ENCODE measurements at regions not wholly inside any gene's neighbourhood (a gene's known extent, or its start where the extent isn't known, plus 50 kb on each side); places are given as distances from the start of the nearest gene placed in this dataset.

- Mint-ChIP-seq H3K36me3 (no peaks in the 10 kb centered on the region), H3K9me3 (peaks cover 2% of the 10 kb centered on the region), H3K27me3 (peaks cover 2% of the 10 kb centered on the region), H3K4me1 (no peaks in the 10 kb centered on the region), H3K4me3 (no peak overlapping the region), H3K27ac (no peak overlapping the region)
- no peak for ATAC-seq (ENCODE audit: low read depth)
- DNase-seq (ENCODE audit: low spot score in 2 of 2), result no peak
Observed at GRCh38 chr10:8468477-8468876, 414.0 kb downstream of the GATA3 start.

- no peaks in the 10 kb centered on the region for H3K4me1 Mint-ChIP-seq
- ATAC-seq (ENCODE audit: low read depth), result no peak
- H3K36me3 Mint-ChIP-seq, result no peaks in the 10 kb centered on the region
- no peak for DNase-seq (ENCODE audit: low spot score in 2 of 2)
- H3K27ac Mint-ChIP-seq, result no peak overlapping the region
- H3K4me3 Mint-ChIP-seq, result no peak overlapping the region
- no peaks in the 10 kb centered on the region for H3K27me3 Mint-ChIP-seq
- H3K9me3 Mint-ChIP-seq, result peaks cover 10% of the 10 kb centered on the region
Observed at GRCh38 chr10:8473205-8473604, 418.7 kb downstream of the GATA3 start.

DNA sequence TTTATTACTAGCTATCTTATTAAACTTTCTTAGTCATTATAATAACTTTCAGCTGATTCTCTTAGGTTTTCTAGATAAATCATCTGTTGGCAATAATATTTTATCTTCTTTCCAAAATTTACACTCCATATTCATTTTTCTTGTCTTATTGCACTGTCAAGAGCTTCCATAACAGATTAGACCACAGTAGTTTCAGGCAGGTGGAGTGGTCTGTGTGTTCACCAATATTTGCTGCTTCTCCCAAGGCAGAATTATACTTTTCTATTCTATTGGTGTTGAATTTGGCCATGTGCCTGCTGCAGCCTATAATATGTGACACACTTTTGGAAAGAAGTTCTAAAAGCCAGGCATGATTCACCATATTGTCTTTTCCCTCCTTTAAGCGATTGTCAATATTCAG is 422.8 kb downstream of the GATA3 start:
- Mint-ChIP-seq H3K9me3 (peaks cover 12% of the 10 kb centered on the region), H3K4me3 (no peak overlapping the region), H3K4me1 (no peaks in the 10 kb centered on the region), H3K27ac (no peak overlapping the region), H3K36me3 (no peaks in the 10 kb centered on the region), H3K27me3 (no peaks in the 10 kb centered on the region)
- no peak for ATAC-seq (ENCODE audit: low read depth)
- DNase-seq (ENCODE audit: low spot score in 2 of 2), result no peak

DNA sequence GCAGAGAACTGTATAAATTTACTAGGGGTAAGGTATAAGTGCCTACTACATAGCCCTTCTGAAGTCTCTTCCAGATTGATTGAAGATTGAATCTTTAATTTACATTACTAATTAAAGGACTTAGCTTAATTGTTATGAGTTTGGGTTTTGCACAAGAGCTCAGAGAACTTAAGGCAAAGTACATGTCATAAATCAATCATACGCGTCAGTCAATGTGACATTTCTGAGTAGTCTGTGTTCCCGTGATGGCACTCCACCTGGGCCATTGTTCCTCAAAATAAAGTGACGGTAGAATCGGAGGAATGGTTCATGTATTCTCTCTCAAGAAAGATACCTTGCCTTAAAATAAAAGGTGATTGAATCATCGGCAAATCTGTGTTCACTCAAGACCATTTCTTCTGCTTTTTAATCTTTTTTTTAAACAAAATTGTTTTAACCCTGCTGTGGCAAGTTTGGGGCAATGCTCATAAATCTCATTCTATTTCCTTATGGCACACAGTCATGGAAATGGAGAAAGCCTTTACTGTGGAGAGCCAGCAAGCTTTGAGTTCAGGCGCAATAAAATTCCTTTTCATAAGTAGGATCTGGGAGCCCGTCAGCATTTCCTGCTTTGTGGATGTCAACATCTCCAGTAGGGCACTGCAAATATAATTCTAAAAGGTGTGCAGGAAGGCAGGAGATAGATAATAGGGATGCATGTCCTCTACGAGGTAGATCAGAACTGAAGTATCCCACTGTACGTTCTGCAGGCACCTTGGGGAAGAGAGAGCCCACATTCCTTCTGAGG is 427.4 kb downstream of the GATA3 start:
- no peak for ATAC-seq (ENCODE audit: low read depth)
- H3K4me3 Mint-ChIP-seq, result no peak overlapping the region
- H3K4me1 Mint-ChIP-seq, result no peaks in the 10 kb centered on the region
- no peak overlapping the region for H3K27ac Mint-ChIP-seq
- H3K9me3 Mint-ChIP-seq, result peaks cover 8% of the 10 kb centered on the region
- DNase-seq (ENCODE audit: low spot score in 2 of 2), result no peak
- H3K36me3 Mint-ChIP-seq, result no peaks in the 10 kb centered on the region
- H3K27me3 Mint-ChIP-seq, result no peaks in the 10 kb centered on the region

DNA sequence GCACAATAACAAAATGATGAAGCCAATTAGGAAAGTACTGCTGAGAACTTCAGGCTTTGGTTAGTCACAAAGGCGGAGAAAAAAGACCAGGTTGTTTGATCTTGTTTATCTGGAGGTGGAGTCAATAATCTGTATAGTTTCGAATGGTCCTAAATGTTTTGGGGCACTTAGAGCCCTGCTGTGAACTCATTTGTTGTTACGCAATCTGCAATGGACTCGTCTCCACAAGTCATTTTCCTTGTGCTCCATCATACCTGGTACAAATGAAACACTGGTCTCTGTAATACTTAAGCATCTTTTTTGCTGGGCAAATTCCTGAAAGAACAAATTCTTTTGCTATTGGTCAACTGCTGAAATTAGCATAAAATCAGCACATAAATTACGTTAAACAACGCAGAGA is 430.5 kb downstream of the GATA3 start:
- DNase-seq (ENCODE audit: low spot score in 2 of 2) (no peak), ATAC-seq (ENCODE audit: low read depth) (no peak)
- Mint-ChIP-seq H3K27me3 (no peaks in the 10 kb centered on the region), H3K27ac (no peak overlapping the region), H3K4me3 (no peak overlapping the region), H3K4me1 (no peaks in the 10 kb centered on the region), H3K36me3 (no peaks in the 10 kb centered on the region), H3K9me3 (peaks cover 5% of the 10 kb centered on the region)

GRCh38 chr10:8487346-8487745 is 432.9 kb downstream of the GATA3 start:
- no peak overlapping the region for H3K27ac Mint-ChIP-seq
- no peak for ATAC-seq (ENCODE audit: low read depth)

DNA sequence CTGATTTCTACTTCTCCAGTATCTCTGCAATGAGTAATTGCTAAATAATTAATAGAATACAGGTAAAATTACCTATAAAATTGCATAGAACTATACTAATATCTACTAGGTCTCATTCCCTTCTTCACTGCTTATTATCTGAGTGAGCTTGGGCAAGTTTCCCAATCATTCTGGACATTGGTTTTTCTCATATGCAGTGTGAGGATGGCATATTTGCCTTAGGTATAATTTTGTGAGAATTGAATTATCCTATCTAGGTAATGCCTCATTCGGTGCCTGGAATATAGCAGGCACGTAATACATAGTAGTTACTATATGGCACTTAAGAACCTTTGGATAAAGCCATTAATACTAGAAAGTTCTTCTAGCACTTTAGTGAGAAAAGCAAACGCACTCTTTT is 434.7 kb downstream of the GATA3 start:
- Mint-ChIP-seq H3K36me3 (no peaks in the 10 kb centered on the region), H3K9me3 (peaks cover 8% of the 10 kb centered on the region), H3K4me3 (no peak overlapping the region), H3K27me3 (no peaks in the 10 kb centered on the region), H3K4me1 (no peaks in the 10 kb centered on the region), H3K27ac (no peak overlapping the region)
- ATAC-seq (ENCODE audit: low read depth) (no peak), DNase-seq (ENCODE audit: low spot score in 2 of 2) (no peak)

More at GRCh38 chr10:8487346-8487745, 432.9 kb downstream of the GATA3 start:
- no peaks in the 10 kb centered on the region for H3K27me3 Mint-ChIP-seq
- no peak overlapping the region for H3K4me3 Mint-ChIP-seq
- no peaks in the 10 kb centered on the region for H3K4me1 Mint-ChIP-seq
- peaks cover 6% of the 10 kb centered on the region for H3K9me3 Mint-ChIP-seq
- no peak for DNase-seq (ENCODE audit: low spot score in 2 of 2)
- no peaks in the 10 kb centered on the region for H3K36me3 Mint-ChIP-seq

GRCh38 chr10:8489823-8490222 is 435.3 kb downstream of the GATA3 start:
- H3K36me3 Mint-ChIP-seq, result no peaks in the 10 kb centered on the region
- DNase-seq (ENCODE audit: low spot score in 2 of 2) (no peak), ATAC-seq (ENCODE audit: low read depth) (no peak)
- H3K4me3 Mint-ChIP-seq, result no peak overlapping the region
- peaks cover 8% of the 10 kb centered on the region for H3K9me3 Mint-ChIP-seq
- no peaks in the 10 kb centered on the region for H3K4me1 Mint-ChIP-seq
- no peak overlapping the region for H3K27ac Mint-ChIP-seq
- H3K27me3 Mint-ChIP-seq, result no peaks in the 10 kb centered on the region

DNA sequence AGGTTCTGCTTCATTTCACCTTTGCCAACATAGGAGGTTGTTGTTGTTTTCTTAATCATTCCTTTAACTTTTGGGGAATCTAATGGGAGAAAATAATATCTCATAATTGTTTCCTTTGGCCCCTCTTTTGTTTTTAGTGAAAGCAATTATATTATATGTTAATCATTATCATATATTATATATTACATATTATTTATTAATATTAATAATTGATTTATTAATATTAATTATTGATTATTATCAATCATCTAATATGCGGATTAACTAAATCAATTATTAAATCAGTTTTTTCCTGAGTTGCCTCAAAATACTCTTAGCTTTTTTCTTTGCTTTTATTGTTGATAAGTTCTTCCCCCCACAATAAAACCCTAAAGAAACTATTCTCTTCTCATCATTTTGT is 443.8 kb downstream of the GATA3 start:
- no peaks in the 10 kb centered on the region for H3K27me3 Mint-ChIP-seq
- peaks cover 3% of the 10 kb centered on the region for H3K4me1 Mint-ChIP-seq
- H3K4me3 Mint-ChIP-seq, result no peak overlapping the region
- no peak for ATAC-seq (ENCODE audit: low read depth)
- DNase-seq (ENCODE audit: low spot score in 2 of 2), result no peak
- H3K9me3 Mint-ChIP-seq, result peaks cover 4% of the 10 kb centered on the region
- no peaks in the 10 kb centered on the region for H3K36me3 Mint-ChIP-seq
- no peak overlapping the region for H3K27ac Mint-ChIP-seq

DNA sequence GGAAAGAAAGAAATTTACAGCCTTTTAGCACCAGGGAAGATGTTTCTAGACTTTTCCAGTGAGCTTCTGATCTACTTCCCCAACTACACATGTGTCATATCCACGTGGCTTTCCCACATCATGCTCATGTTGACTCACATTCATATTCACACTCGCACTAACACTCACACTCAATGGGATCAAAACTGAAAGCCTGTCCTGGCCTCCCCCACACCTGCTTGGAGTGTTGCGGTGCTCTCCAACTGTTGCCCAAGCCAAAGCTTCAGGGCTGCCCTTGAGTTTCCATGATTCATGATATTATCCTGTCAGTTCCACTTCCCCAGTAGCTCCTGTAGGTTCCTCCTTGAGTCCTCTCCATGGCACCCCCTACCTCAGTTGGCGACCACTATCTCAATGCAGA is 444.4 kb downstream of the GATA3 start:
- ATAC-seq (ENCODE audit: low read depth), result no peak
- peaks cover 4% of the 10 kb centered on the region for H3K9me3 Mint-ChIP-seq
- no peak overlapping the region for H3K4me3 Mint-ChIP-seq
- H3K27ac Mint-ChIP-seq, result no peak overlapping the region
- DNase-seq (ENCODE audit: low spot score in 2 of 2), result no peak
- no peaks in the 10 kb centered on the region for H3K27me3 Mint-ChIP-seq
- H3K36me3 Mint-ChIP-seq, result no peaks in the 10 kb centered on the region
- H3K4me1 Mint-ChIP-seq, result peaks cover 3% of the 10 kb centered on the region

DNA sequence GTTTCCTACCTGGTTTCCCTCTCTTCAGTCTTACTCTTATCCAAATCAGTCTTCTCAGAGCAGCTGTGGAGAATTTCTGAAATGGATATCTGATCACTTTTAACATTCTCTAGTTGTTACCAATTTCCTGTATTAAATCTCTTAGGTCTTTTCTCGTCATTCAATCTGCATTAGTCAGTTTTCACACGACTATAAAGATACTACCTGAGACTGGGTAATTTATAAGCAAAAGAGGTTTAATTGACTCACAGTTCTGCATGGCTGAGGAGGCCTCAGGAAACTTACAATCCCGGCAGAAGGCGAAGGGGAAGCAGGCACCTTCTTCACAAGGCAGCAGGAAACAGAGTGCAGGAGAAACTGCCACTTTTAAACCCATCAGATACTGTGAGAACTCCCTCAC is 444.8 kb downstream of the GATA3 start:
- Mint-ChIP-seq H3K36me3 (no peaks in the 10 kb centered on the region), H3K4me3 (no peak overlapping the region), H3K27ac (no peak overlapping the region), H3K4me1 (peaks cover 3% of the 10 kb centered on the region), H3K27me3 (no peaks in the 10 kb centered on the region), H3K9me3 (peaks cover 4% of the 10 kb centered on the region)
- ATAC-seq (ENCODE audit: low read depth), result no peak
- DNase-seq (ENCODE audit: low spot score in 2 of 2), result no peak

GRCh38 chr10:8499752-8500390 is 445.4 kb downstream of the GATA3 start:
- DNase-seq (ENCODE audit: low spot score in 2 of 2) (no peak), ATAC-seq (ENCODE audit: low read depth) (no peak)
- Mint-ChIP-seq H3K9me3 (peaks cover 4% of the 10 kb centered on the region), H3K4me3 (no peak overlapping the region), H3K27me3 (no peaks in the 10 kb centered on the region), H3K4me1 (peaks cover 3% of the 10 kb centered on the region), H3K27ac (no peak overlapping the region), H3K36me3 (no peaks in the 10 kb centered on the region)

GRCh38 chr10:8502573-8502972 is 448.1 kb downstream of the GATA3 start:
- DNase-seq (ENCODE audit: low spot score in 2 of 2) (no peak), ATAC-seq (ENCODE audit: low read depth) (no peak)
- Mint-ChIP-seq H3K27ac (no peak overlapping the region), H3K36me3 (no peaks in the 10 kb centered on the region), H3K4me3 (no peak overlapping the region), H3K27me3 (no peaks in the 10 kb centered on the region), H3K9me3 (peaks cover 4% of the 10 kb centered on the region), H3K4me1 (peaks cover 3% of the 10 kb centered on the region)

- no peak for DNase-seq (ENCODE audit: low spot score in 2 of 2)
- no peaks in the 10 kb centered on the region for H3K27me3 Mint-ChIP-seq
- H3K27ac Mint-ChIP-seq, result no peak overlapping the region
- no peak overlapping the region for H3K4me3 Mint-ChIP-seq
- peaks cover 4% of the 10 kb centered on the region for H3K9me3 Mint-ChIP-seq
- no peak for ATAC-seq (ENCODE audit: low read depth)
- H3K4me1 Mint-ChIP-seq, result peaks cover 3% of the 10 kb centered on the region
- H3K36me3 Mint-ChIP-seq, result no peaks in the 10 kb centered on the region
Observed at GRCh38 chr10:8504499-8504898, 450.0 kb downstream of the GATA3 start.

- Mint-ChIP-seq H3K27me3 (no peaks in the 10 kb centered on the region), H3K9me3 (no peaks in the 10 kb centered on the region), H3K4me1 (no peaks in the 10 kb centered on the region), H3K27ac (no peak overlapping the region), H3K36me3 (no peaks in the 10 kb centered on the region), H3K4me3 (no peak overlapping the region)
- DNase-seq (ENCODE audit: low spot score in 2 of 2), result no peak
- ATAC-seq (ENCODE audit: low read depth), result no peak
Observed at GRCh38 chr10:8507156-8507555, 452.7 kb downstream of the GATA3 start.

Measured in memory B cell (primary cell).